Hepatocyte (in vitro differentiated cells): ENCODE measurements at regions not wholly inside any gene's neighbourhood (a gene's known extent, or its start where the extent isn't known, plus 50 kb on each side); places are given as distances from the start of the nearest gene placed in this dataset.

Experiments
- DNase-seq: peaks from one replicate; pipeline ENCODE4 v3.0.0-alpha.2; 2016; ENCODE audit warnings: low spot score
- H2AFZ ChIP-seq: fragments of 200-600 bp; sonication (generic); 2 replicates; pipeline ENCODE4 v1.6.0; 2016; ENCODE audit warnings: antibody characterized with exemption, mild to moderate bottlenecking
- H3K27ac ChIP-seq: fragments of 200-600 bp; sonication (generic); 2 replicates; pipeline ENCODE4 v1.5.1; 2016; ENCODE audit warnings: mild to moderate bottlenecking
- H3K27me3 ChIP-seq: fragments of 200-600 bp; sonication (generic); 2 replicates; pipeline ENCODE4 v1.6.1; 2016
- H3K36me3 ChIP-seq: fragments of 200-600 bp; sonication (generic); replicated peaks from 2 replicates; pipeline ENCODE4 v1.5.1; 2016; ENCODE audit warnings: low read depth; ENCODE audit not compliant: insufficient read depth
- H3K4me1 ChIP-seq: fragments of 200-600 bp; sonication (generic); 2 replicates; pipeline ENCODE4 v1.5.1; 2016; ENCODE audit warnings: mild to moderate bottlenecking, moderate library complexity; ENCODE audit not compliant: insufficient read depth
- H3K4me2 ChIP-seq: fragments of 200-600 bp; sonication (generic); 2 replicates; pipeline ENCODE4 v1.6.0; 2016
- H3K4me3 ChIP-seq: fragments of 200-600 bp; sonication (generic); 2 replicates; pipeline ENCODE4 v1.5.1; 2016; ENCODE audit warnings: mild to moderate bottlenecking
- H3K79me2 ChIP-seq: fragments of 200-600 bp; sonication (generic); 2 replicates; pipeline ENCODE4 v1.6.0; 2017; ENCODE audit warnings: mild to moderate bottlenecking
- H3K9me2 ChIP-seq: fragments of 200-600 bp; sonication (generic); replicated peaks from 2 replicates; pipeline ENCODE4 v1.6.0; 2017; ENCODE audit warnings: mild to moderate bottlenecking; ENCODE audit not compliant: insufficient read depth
- H3K9me3 ChIP-seq: fragments of 200-600 bp; sonication (generic); 2 replicates; pipeline ENCODE4 v1.5.1; 2016; ENCODE audit warnings: low read depth, mild to moderate bottlenecking
- H4K20me1 ChIP-seq: fragments of 200-600 bp; sonication (generic); 2 replicates; pipeline ENCODE4 v1.6.0; 2016; ENCODE audit warnings: mild to moderate bottlenecking; ENCODE audit not compliant: insufficient read depth, poor library complexity, severe bottlenecking
- CTCF ChIP-seq: fragments of 200-600 bp; sonication (generic); IDR thresholded peaks from 2 replicates; pipeline ENCODE4 v1.5.1; 2016; ENCODE audit warnings: antibody characterized with exemption, mild to moderate bottlenecking; ENCODE audit not compliant: poor library complexity
- EZH2 ChIP-seq: fragments of 200-600 bp; sonication (generic); IDR thresholded peaks from 2 replicates; pipeline ENCODE4 v1.6.1; 2016; ENCODE audit warnings: antibody characterized with exemption, mild to moderate bottlenecking, borderline replicate concordance
- EZH2phosphoT487 ChIP-seq: fragments of 200-600 bp; sonication (generic); IDR thresholded peaks from one replicate; pipeline ENCODE4 v1.6.1; 2018; ENCODE audit warnings: antibody characterized with exemption, mild to moderate bottlenecking, low read depth, moderate library complexity; ENCODE audit not compliant: unreplicated experiment, severe bottlenecking
- WGBS: methylation state at CpG from one replicate; pipeline ENCODE4 v1.1.6; 2016; ENCODE audit warnings: low lambda C conversion rate; ENCODE audit errors: missing lambda C conversion rate; 5-methylcytosine and 5-hydroxymethylcytosine counted together

GRCh38 chr18:78108554-78108953 is 858.9 kb downstream of the GALR1 start:
- H3K9me3 ChIP-seq = no peaks in the 10 kb centered on the region
- no peaks in the 10 kb centered on the region for H4K20me1 ChIP-seq
- H3K4me3 ChIP-seq = no peak overlapping the region
- H3K36me3 ChIP-seq = no peaks in the 10 kb centered on the region
- H2AFZ ChIP-seq = no peak overlapping the region
- no peaks in the 10 kb centered on the region for H3K9me2 ChIP-seq
- H3K4me1 ChIP-seq = no peaks in the 10 kb centered on the region
- DNase-seq = no peak
- no peak for TF ChIP-seq EZH2
- TF ChIP-seq EZH2phosphoT487 = no peak
- no peak for TF ChIP-seq CTCF
- WGBS = 85% methylated on average over 5 of the region's 5 CpGs
- no peak overlapping the region for H3K27ac ChIP-seq
- no peak overlapping the region for H3K4me2 ChIP-seq
- H3K79me2 ChIP-seq = no peaks in the 10 kb centered on the region
- no peaks in the 10 kb centered on the region for H3K27me3 ChIP-seq

GRCh38 chr18:78113136-78113939 is 863.7 kb downstream of the GALR1 start:
- no peak for DNase-seq
- Histone ChIP-seq H3K9me3 (no peaks in the 10 kb centered on the region), H3K4me3 (no peak overlapping the region), H4K20me1 (no peaks in the 10 kb centered on the region), H3K9me2 (no peaks in the 10 kb centered on the region), H3K27ac (no peak overlapping the region), H2AFZ (no peak overlapping the region), H3K4me1 (no peaks in the 10 kb centered on the region), H3K36me3 (no peaks in the 10 kb centered on the region), H3K79me2 (no peaks in the 10 kb centered on the region), H3K27me3 (no peaks in the 10 kb centered on the region), H3K4me2 (no peak overlapping the region)
- WGBS = 93% methylated on average over 22 of the region's 22 CpGs
- no peak for TF ChIP-seq EZH2phosphoT487
- TF ChIP-seq CTCF = no peak
- no peak for TF ChIP-seq EZH2

GRCh38 chr18:78113940-78114251 is 864.2 kb downstream of the GALR1 start:
- no peaks in the 10 kb centered on the region for H3K79me2 ChIP-seq
- no peak overlapping the region for H3K4me2 ChIP-seq
- H3K9me2 ChIP-seq = no peaks in the 10 kb centered on the region
- no peak for DNase-seq
- no peak for TF ChIP-seq EZH2
- no peak for TF ChIP-seq EZH2phosphoT487
- no peak for TF ChIP-seq CTCF
- no peak overlapping the region for H2AFZ ChIP-seq
- no peak overlapping the region for H3K4me3 ChIP-seq
- H4K20me1 ChIP-seq = no peaks in the 10 kb centered on the region
- no peaks in the 10 kb centered on the region for H3K4me1 ChIP-seq
- no peaks in the 10 kb centered on the region for H3K27me3 ChIP-seq
- WGBS = 93% methylated on average over 7 of the region's 7 CpGs
- no peaks in the 10 kb centered on the region for H3K36me3 ChIP-seq
- no peaks in the 10 kb centered on the region for H3K9me3 ChIP-seq
- H3K27ac ChIP-seq = no peak overlapping the region
